A673 (cell line): ENCODE measurements at regions not wholly inside any gene's neighbourhood (a gene's known extent, or its start where the extent isn't known, plus 50 kb on each side); places are given as distances from the start of the nearest gene placed in this dataset.

Experiments
- BruUV-seq: library from RNA; stranded (reverse); fragments of 400-500 nt; replicated peaks from 2 replicates; lab custom pipeline; 2021; lab: Mats Ljungman, UMichigan
- CTCF ChIA-PET: fragments of 300-600 bp; sonication (Branson Sonifier 250); formaldehyde crosslinking; loops from one replicate; lab custom pipeline; 2022; ENCODE audit warnings: antibody characterized with exemption; lab: Charles Lee
- POLR2A ChIA-PET: fragments of 300-600 bp; sonication (Branson Sonifier 250); formaldehyde crosslinking; loops from one replicate; lab custom pipeline; 2022; ENCODE audit warnings: antibody characterized with exemption; ENCODE audit not compliant: low non-redundant PET; lab: Charles Lee
- DNase-seq: peaks from one replicate; pipeline ENCODE4 v3.0.0-alpha.2; 2015; ENCODE audit warnings: low spot score
- H3K27ac ChIP-seq: fragments of 200-600 bp; sonication (generic); 2 replicates; pipeline ENCODE4 v1.5.1; 2016; ENCODE audit warnings: mixed run types, low read depth, mild to moderate bottlenecking, mixed read lengths, antibody characterized with exemption, low read length; ENCODE audit not compliant: poor library complexity, severe bottlenecking
- H3K27me3 ChIP-seq: fragments of 200-600 bp; sonication (generic); replicated peaks from 2 replicates; pipeline ENCODE4 v1.6.1; 2017; ENCODE audit warnings: mixed run types, low read depth, mild to moderate bottlenecking, mixed read lengths, antibody characterized with exemption, low read length; ENCODE audit not compliant: insufficient read depth, poor library complexity
- H3K36me3 ChIP-seq: fragments of 200-600 bp; sonication (generic); 2 replicates; pipeline ENCODE4 v1.6.1; 2016; ENCODE audit warnings: mixed run types, mild to moderate bottlenecking, mixed read lengths, antibody characterized with exemption, low read length; ENCODE audit not compliant: insufficient read depth, poor library complexity, severe bottlenecking
- H3K4me1 ChIP-seq: fragments of 200-600 bp; sonication (generic); 2 replicates; pipeline ENCODE4 v1.6.1; 2017; ENCODE audit warnings: mixed run types, mild to moderate bottlenecking, mixed read lengths, antibody characterized with exemption, low read length; ENCODE audit not compliant: insufficient read depth, poor library complexity, severe bottlenecking
- H3K4me3 ChIP-seq: fragments of 200-600 bp; sonication (generic); 2 replicates; pipeline ENCODE4 v1.5.1; 2016; ENCODE audit warnings: low read depth, mixed run types, mild to moderate bottlenecking, mixed read lengths, low read length; ENCODE audit not compliant: poor library complexity, severe bottlenecking
- H3K9me3 ChIP-seq: fragments of 200-600 bp; sonication (generic); 2 replicates; pipeline ENCODE4 v1.6.1; 2016; ENCODE audit warnings: mixed run types, low read depth, mild to moderate bottlenecking, mixed read lengths, antibody characterized with exemption, low read length; ENCODE audit not compliant: poor library complexity, severe bottlenecking
- EZH2 ChIP-seq: fragments of 200-600 bp; sonication (generic); IDR thresholded peaks from 2 replicates; pipeline ENCODE4 v1.6.1; 2017; ENCODE audit warnings: borderline replicate concordance, low read depth, mild to moderate bottlenecking, mixed read lengths, antibody characterized with exemption, low read length; ENCODE audit not compliant: poor library complexity, severe bottlenecking
- intact Hi-C: fragments of 100-400 bp; cut with micrococcal nuclease; formaldehyde crosslinking; loops from one replicate; pipeline ENCODE4 v1.10.0; 2022; ENCODE audit not compliant: unreplicated experiment
- TF ChIP-seq, protein P1 (sequence below): fragments of 300-800, 200-600 bp; sonication (generic); conservative IDR thresholded peaks from 2 replicates; pipeline ENCODE4 v1.5.1; 2017; ENCODE audit warnings: low read depth, mild to moderate bottlenecking, antibody characterized with exemption, low read length, moderate library complexity, mixed read lengths

DNA sequence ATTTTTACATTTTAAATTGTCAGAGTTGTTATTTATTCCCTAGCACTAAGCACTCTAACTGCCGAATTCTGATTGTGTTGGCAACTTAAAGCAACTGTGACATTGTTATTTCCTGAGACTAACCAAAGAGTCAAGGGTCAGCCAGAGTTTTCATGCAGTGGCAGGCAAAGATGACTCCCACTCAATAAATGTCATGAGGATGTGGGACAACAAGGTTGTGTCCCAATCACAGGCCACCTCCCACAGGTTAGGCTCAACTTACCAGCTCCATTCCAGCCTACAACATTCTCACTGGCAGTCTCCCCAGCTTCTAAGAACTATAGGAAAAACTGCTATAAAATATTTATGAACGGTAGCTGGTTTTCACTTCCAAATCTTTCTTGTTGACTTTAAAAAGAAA, 80.1 kb downstream of the RSL24D1 start:
- POLR2A ChIA-PET, result no interaction called here

DNA sequence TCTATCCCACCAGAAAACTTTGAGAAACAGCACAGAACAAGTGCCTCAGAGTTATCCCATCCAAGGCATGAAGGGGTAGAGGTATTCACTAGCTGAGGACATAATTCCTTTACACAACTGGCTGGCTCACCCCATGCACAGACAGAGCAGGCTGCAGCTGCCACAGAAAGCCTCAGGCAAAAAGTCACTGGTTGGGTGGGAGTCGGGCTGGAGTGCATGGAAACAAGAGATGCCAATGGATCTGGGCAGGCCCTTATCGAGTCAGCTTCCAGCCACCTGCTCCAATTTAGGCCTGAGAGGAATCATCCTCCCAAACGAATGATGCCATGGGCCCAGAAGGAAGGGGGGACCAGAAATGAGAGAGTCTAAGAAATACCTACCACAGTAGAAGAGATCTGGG, 83.0 kb downstream of the RSL24D1 start:
- POLR2A ChIA-PET, result no interaction called here
- Histone ChIP-seq H3K27me3 (no peaks in the 10 kb centered on the region), H3K27ac (no peak overlapping the region), H3K4me3 (no peak overlapping the region), H3K36me3 (no peaks in the 10 kb centered on the region), H3K9me3 (no peaks in the 10 kb centered on the region), H3K4me1 (no peaks in the 10 kb centered on the region)
- CTCF ChIA-PET, result no interaction called here
- BruUV-seq, result no TSS peak
- intact Hi-C loops, result no loop called here
- TF ChIP-seq EZH2, result no peak
- TF ChIP-seq, protein P1, sequence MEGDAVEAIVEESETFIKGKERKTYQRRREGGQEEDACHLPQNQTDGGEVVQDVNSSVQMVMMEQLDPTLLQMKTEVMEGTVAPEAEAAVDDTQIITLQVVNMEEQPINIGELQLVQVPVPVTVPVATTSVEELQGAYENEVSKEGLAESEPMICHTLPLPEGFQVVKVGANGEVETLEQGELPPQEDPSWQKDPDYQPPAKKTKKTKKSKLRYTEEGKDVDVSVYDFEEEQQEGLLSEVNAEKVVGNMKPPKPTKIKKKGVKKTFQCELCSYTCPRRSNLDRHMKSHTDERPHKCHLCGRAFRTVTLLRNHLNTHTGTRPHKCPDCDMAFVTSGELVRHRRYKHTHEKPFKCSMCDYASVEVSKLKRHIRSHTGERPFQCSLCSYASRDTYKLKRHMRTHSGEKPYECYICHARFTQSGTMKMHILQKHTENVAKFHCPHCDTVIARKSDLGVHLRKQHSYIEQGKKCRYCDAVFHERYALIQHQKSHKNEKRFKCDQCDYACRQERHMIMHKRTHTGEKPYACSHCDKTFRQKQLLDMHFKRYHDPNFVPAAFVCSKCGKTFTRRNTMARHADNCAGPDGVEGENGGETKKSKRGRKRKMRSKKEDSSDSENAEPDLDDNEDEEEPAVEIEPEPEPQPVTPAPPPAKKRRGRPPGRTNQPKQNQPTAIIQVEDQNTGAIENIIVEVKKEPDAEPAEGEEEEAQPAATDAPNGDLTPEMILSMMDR, result no peak
- no peak for DNase-seq

More for the DNA sequence above, 80.1 kb downstream of the RSL24D1 start:
- no TSS peak for BruUV-seq
- CTCF ChIA-PET, result no interaction called here
- H3K9me3 ChIP-seq, result no peaks in the 10 kb centered on the region
- no peak overlapping the region for H3K27ac ChIP-seq
- no peaks in the 10 kb centered on the region for H3K4me1 ChIP-seq
- H3K4me3 ChIP-seq, result no peak overlapping the region
- intact Hi-C loops, result no loop called here
- H3K27me3 ChIP-seq, result no peaks in the 10 kb centered on the region
- no peak for DNase-seq
- H3K36me3 ChIP-seq, result no peaks in the 10 kb centered on the region
- TF ChIP-seq, protein P1, result no peak
- no peak for TF ChIP-seq EZH2

DNA sequence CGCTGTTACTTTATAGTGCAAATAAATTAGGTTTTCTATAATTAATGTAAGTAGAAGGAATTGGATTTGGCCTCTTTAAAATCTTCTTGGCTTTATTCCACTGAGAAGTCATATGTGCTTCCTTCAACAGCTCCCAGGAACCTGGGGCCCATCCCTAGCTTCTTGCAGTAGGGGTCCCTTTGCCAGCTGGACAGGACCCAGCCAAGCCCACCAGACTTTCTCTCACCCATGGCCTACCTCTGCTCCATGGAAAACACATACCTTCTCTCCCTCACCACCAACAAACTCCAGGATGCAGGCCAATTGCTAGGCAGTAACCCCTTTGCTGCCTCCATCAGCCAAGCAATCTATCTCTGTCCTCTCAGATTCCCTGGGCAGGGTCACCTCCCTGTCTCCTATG, 84.0 kb downstream of the RSL24D1 start:
- H3K27me3 ChIP-seq, result no peaks in the 10 kb centered on the region
- no peak overlapping the region for H3K27ac ChIP-seq
- ChIA-PET CTCF (no interaction called here), POLR2A (no interaction called here)
- H3K4me3 ChIP-seq, result no peak overlapping the region
- intact Hi-C loops, result no loop called here
- TF ChIP-seq EZH2, result no peak
- TF ChIP-seq, protein P1, result no peak
- no TSS peak for BruUV-seq
- H3K36me3 ChIP-seq, result no peaks in the 10 kb centered on the region
- no peak for DNase-seq
- H3K9me3 ChIP-seq, result no peaks in the 10 kb centered on the region
- no peaks in the 10 kb centered on the region for H3K4me1 ChIP-seq
